HepG2 (cell line): ENCODE measurements at regions not wholly inside any gene's neighbourhood (a gene's known extent, or its start where the extent isn't known, plus 50 kb on each side); places are given as distances from the start of the nearest gene placed in this dataset.

Experiments used
- ATAC-seq: fragments of 200-7000 bp; cut with Tn5 transposase; 3 replicates; pipeline ENCODE4 v1.9.1; 2020; ENCODE audit warnings: mild to moderate bottlenecking, moderate library complexity
- BruUV-seq: library from RNA; stranded (reverse); fragments of 400-500 nt; replicated peaks from 2 replicates; lab custom pipeline; 2021; lab: Mats Ljungman, UMichigan
- CTCF ChIA-PET: fragments of 300-600 bp; formaldehyde crosslinking; extraction: SDS; loops from one replicate; lab custom pipeline; 2021; ENCODE audit warnings: low total read pairs, inconsistent platforms, low intra/inter-chr PET ratio; lab: Yijun Ruan, JAX
- POLR2A ChIA-PET: fragments of 350-600 bp; sonication (Branson Sonifier 250); formaldehyde crosslinking; loops from one replicate; lab custom pipeline; 2020; ENCODE audit warnings: antibody characterized with exemption, inconsistent platforms; lab: Yijun Ruan, JAX
- DNase-seq: peaks from one replicate; pipeline ENCODE4 v3.0.0-alpha.2; 2015; ENCODE audit warnings: low spot score
- FAIRE-seq: peaks from 3 replicates; lab custom pipeline; 2011; peaks lifted over from hg19 to GRCh38; lab: Jason Lieb, UNC
- H2AFZ ChIP-seq: one replicate; pipeline ENCODE4 v1.6.1; 2011; ENCODE audit warnings: low read length, inconsistent platforms
- H3K27ac ChIP-seq: fragments of 300-600 bp; 3 replicates; pipeline ENCODE4 v1.8.0; 2011; ENCODE audit warnings: mixed run types, mild to moderate bottlenecking, mixed read lengths, low read length, inconsistent platforms; ENCODE audit not compliant: insufficient read depth; ENCODE audit errors: extremely low read length
- H3K27me3 ChIP-seq, 2 experiments: fragments of 200-600 bp in 1 of 2; 2 replicates in 1 of 2; 3 replicates in 1 of 2; pipeline versions ENCODE4 v1.6.0 to v1.8.0; 2011; ENCODE audit warnings: low read length in 2 of 2, mild to moderate bottlenecking in 2 of 2, moderate library complexity in 2 of 2, inconsistent platforms in 1 of 2; ENCODE audit not compliant: insufficient read depth in 2 of 2, control insufficient read depth in 1 of 2
- H3K36me3 ChIP-seq, 2 experiments: fragments of 200-600 bp in 1 of 2; replicated peaks in 1 of 2; 2 replicates in 1 of 2; 3 replicates in 1 of 2; pipeline versions ENCODE4 v1.5.1 to v1.8.0; 2011; ENCODE audit warnings: low read length in 2 of 2, inconsistent platforms in 1 of 2; ENCODE audit not compliant: insufficient read depth in 2 of 2, control insufficient read depth in 1 of 2
- H3K4me1 ChIP-seq: 2 replicates; pipeline ENCODE4 v1.5.1; 2012; ENCODE audit warnings: low read length, inconsistent platforms; ENCODE audit not compliant: insufficient read depth
- H3K4me2 ChIP-seq: 2 replicates; pipeline ENCODE4 v1.6.0; 2011; ENCODE audit warnings: low read depth, low read length, inconsistent platforms
- H3K4me3 ChIP-seq, 3 experiments: fragments of 200-600 bp in 1 of 3; sonication (generic), shearing (Covaris generic) in 1 of 3; replicated peaks in 1 of 3; 2 replicates each; pipeline ENCODE4 v1.5.1; 2011 to 2016; ENCODE audit warnings: low read length in 3 of 3, inconsistent platforms in 2 of 3, low read depth in 2 of 3, mild to moderate bottlenecking in 2 of 3, control low read depth in 1 of 3, mixed read lengths in 1 of 3; ENCODE audit not compliant: insufficient read depth in 1 of 3
- H3K79me2 ChIP-seq: one replicate; pipeline ENCODE4 v1.6.1; 2011; ENCODE audit warnings: low read length, inconsistent platforms; ENCODE audit not compliant: insufficient read depth
- H3K9ac ChIP-seq: 2 replicates; pipeline ENCODE4 v1.6.0; 2011; ENCODE audit warnings: mild to moderate bottlenecking, low read depth, low read length, inconsistent platforms; ENCODE audit not compliant: insufficient read depth
- H3K9me3 ChIP-seq: 2 replicates; pipeline ENCODE4 v1.5.1; 2012; ENCODE audit warnings: mild to moderate bottlenecking, low read length
- H4K20me1 ChIP-seq: 2 replicates; pipeline ENCODE4 v1.6.0; 2011; ENCODE audit warnings: inconsistent platforms, mild to moderate bottlenecking, low read length, moderate library complexity; ENCODE audit not compliant: insufficient read depth
- CREB3 ChIP-seq: sonication (generic); formaldehyde crosslinking; IDR thresholded peaks from 2 replicates; pipeline ENCODE4 v1.5.0; 2020; ENCODE audit warnings: missing genetic modification reagents
- MBNL3 ChIP-seq: fragments of 250-450 bp; sonication (Bioruptor Pico); conservative IDR thresholded peaks from 2 replicates; pipeline ENCODE4 v1.8.0; 2022; ENCODE audit warnings: mild to moderate bottlenecking, inconsistent platforms
- MLLT10 ChIP-seq: sonication (generic); formaldehyde crosslinking; IDR thresholded peaks from 2 replicates; pipeline ENCODE4 v1.4.0; 2020; ENCODE audit warnings: missing genetic modification reagents
- MXD4 ChIP-seq: IDR thresholded peaks from 2 replicates; pipeline ENCODE4 v1.6.1; 2016; ENCODE audit warnings: mild to moderate bottlenecking, missing biosample characterization, missing genetic modification reagents
- POLR2G ChIP-seq: fragments of 200-400 bp; formaldehyde crosslinking; IDR thresholded peaks from 2 replicates; pipeline ENCODE4 v1.6.1; 2018; ENCODE audit warnings: mild to moderate bottlenecking, low read depth, low read length, moderate library complexity
- ZNF326 ChIP-seq: sonication (generic); formaldehyde crosslinking; IDR thresholded peaks from 2 replicates; pipeline ENCODE4 v1.4.0; 2020; ENCODE audit warnings: missing genetic modification reagents, borderline replicate concordance
- ZNF609 ChIP-seq: sonication (generic); formaldehyde crosslinking; IDR thresholded peaks from 2 replicates; pipeline ENCODE4 v1.4.0; 2020; ENCODE audit warnings: mild to moderate bottlenecking, missing genetic modification reagents, borderline replicate concordance
- ZNF652 ChIP-seq: IDR thresholded peaks from 2 replicates; pipeline ENCODE4 v1.6.1; 2016; ENCODE audit warnings: low read depth, borderline replicate concordance
- ZSCAN9 ChIP-seq: IDR thresholded peaks from 2 replicates; pipeline ENCODE4 v1.6.1; 2016; ENCODE audit warnings: borderline replicate concordance
- WGBS: methylation state at CpG from one replicate; pipeline ENCODE4 v1.1.6; 2017; ENCODE audit warnings: low lambda C conversion rate; 5-methylcytosine and 5-hydroxymethylcytosine counted together
- in situ Hi-C: cut with HindIII; loops from 2 replicates; pipeline ENCODE4 v1.10.0; 2017; ENCODE audit warnings: low pct_unique_long_range_greater_than_20kb; ENCODE audit not compliant: extremely low pct_ligation_motif_present
- intact Hi-C: fragments of 100-400 bp; cut with micrococcal nuclease; formaldehyde crosslinking; loops from one replicate; pipeline ENCODE4 v1.10.0; 2022; ENCODE audit not compliant: unreplicated experiment
- TF ChIP-seq, protein P1 (sequence below): sonication (generic); formaldehyde crosslinking; IDR thresholded peaks from 2 replicates; pipeline ENCODE4 v1.4.0; 2020; ENCODE audit warnings: missing genetic modification reagents
- TF ChIP-seq, protein P2 (sequence below): sonication (generic); formaldehyde crosslinking; IDR thresholded peaks from 2 replicates; pipeline ENCODE4 v1.4.0; 2020; ENCODE audit warnings: missing genetic modification reagents
- TF ChIP-seq, protein P3 (sequence below): sonication (generic); formaldehyde crosslinking; conservative IDR thresholded peaks from 2 replicates; pipeline ENCODE4 v1.8.0; 2022; ENCODE audit warnings: low read depth, missing genetic modification reagents
- TF ChIP-seq, protein P4 (sequence below): sonication (generic); formaldehyde crosslinking; IDR thresholded peaks from 2 replicates; pipeline ENCODE4 v1.8.1; 2022; ENCODE audit warnings: mild to moderate bottlenecking, missing genetic modification reagents

DNA sequence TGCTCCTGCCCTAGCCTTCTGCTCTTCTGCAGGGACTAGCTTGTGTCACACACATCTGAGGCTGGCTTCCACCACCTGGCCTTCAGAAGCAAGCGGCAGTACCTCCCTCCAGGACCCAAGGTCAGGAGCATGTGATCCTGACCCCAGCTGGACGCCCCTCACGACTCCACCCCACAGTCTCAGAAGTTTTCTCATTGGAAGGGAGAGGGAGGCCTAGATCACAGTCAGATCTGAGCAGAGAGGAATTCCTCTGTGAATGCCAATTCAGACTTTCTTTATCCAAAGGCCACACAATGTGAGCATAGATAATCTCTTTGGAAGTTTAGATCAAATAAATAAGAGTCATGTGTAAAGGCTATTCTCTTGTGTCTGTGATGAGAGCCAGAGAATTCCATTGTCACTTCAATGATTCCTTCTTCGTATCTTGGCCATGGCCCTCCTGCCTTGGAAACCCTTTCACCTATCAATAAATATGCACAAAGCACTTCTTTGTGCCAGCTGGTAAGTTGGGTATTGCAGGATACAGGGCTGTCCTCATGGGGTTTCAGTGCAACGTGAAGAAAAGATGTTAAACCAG lies 142.9 kb downstream of the SNX19 start:
- CTCF ChIA-PET: no interaction called here
- BruUV-seq: no TSS peak
- TF ChIP-seq, protein P1, sequence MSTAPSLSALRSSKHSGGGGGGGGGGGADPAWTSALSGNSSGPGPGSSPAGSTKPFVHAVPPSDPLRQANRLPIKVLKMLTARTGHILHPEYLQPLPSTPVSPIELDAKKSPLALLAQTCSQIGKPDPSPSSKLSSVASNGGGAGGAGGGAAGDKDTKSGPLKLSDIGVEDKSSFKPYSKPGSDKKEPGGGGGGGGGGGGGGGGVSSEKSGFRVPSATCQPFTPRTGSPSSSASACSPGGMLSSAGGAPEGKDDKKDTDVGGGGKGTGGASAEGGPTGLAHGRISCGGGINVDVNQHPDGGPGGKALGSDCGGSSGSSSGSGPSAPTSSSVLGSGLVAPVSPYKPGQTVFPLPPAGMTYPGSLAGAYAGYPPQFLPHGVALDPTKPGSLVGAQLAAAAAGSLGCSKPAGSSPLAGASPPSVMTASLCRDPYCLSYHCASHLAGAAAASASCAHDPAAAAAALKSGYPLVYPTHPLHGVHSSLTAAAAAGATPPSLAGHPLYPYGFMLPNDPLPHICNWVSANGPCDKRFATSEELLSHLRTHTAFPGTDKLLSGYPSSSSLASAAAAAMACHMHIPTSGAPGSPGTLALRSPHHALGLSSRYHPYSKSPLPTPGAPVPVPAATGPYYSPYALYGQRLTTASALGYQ (CRISPR knock-in tag): no peak
- TF ChIP-seq, protein P2, sequence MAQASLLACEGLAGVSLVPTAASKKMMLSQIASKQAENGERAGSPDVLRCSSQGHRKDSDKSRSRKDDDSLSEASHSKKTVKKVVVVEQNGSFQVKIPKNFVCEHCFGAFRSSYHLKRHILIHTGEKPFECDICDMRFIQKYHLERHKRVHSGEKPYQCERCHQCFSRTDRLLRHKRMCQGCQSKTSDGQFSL (CRISPR knock-in tag): no peak
- TF ChIP-seq MBNL3 (CRISPR knock-in tag) (no peak), CREB3 (CRISPR knock-in tag) (no peak), ZNF609 (CRISPR knock-in tag) (no peak), ZNF326 (no peak), MLLT10 (CRISPR knock-in tag) (no peak), MXD4 (CRISPR knock-in tag) (no peak), POLR2G (no peak), ZNF652 (CRISPR knock-in tag) (no peak), ZSCAN9 (CRISPR knock-in tag) (no peak)
- TF ChIP-seq, protein P3, sequence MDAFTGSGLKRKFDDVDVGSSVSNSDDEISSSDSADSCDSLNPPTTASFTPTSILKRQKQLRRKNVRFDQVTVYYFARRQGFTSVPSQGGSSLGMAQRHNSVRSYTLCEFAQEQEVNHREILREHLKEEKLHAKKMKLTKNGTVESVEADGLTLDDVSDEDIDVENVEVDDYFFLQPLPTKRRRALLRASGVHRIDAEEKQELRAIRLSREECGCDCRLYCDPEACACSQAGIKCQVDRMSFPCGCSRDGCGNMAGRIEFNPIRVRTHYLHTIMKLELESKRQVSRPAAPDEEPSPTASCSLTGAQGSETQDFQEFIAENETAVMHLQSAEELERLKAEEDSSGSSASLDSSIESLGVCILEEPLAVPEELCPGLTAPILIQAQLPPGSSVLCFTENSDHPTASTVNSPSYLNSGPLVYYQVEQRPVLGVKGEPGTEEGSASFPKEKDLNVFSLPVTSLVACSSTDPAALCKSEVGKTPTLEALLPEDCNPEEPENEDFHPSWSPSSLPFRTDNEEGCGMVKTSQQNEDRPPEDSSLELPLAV (CRISPR knock-in tag): no peak
- TF ChIP-seq, protein P4, sequence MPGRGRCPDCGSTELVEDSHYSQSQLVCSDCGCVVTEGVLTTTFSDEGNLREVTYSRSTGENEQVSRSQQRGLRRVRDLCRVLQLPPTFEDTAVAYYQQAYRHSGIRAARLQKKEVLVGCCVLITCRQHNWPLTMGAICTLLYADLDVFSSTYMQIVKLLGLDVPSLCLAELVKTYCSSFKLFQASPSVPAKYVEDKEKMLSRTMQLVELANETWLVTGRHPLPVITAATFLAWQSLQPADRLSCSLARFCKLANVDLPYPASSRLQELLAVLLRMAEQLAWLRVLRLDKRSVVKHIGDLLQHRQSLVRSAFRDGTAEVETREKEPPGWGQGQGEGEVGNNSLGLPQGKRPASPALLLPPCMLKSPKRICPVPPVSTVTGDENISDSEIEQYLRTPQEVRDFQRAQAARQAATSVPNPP: no peak

More for the DNA sequence above, 142.9 kb downstream of the SNX19 start:
- Histone ChIP-seq H3K9ac (no peak overlapping the region), H3K4me3 (no peak overlapping the region), H2AFZ (no peak overlapping the region), H3K27me3 (peaks cover 0 to 14% of the 10 kb centered on the region in 2 experiments; a peak in 1 of 5 replicates), H3K79me2 (no peaks in the 10 kb centered on the region), H3K27ac (no peak overlapping the region), H3K4me1 (no peaks in the 10 kb centered on the region), H4K20me1 (no peaks in the 10 kb centered on the region), H3K9me3 (no peaks in the 10 kb centered on the region), H3K4me2 (no peak overlapping the region), H3K36me3 (no peaks in the 10 kb centered on the region)
- no peak for ATAC-seq
- no peak for DNase-seq
- in situ Hi-C loops (no loop called here), intact Hi-C loops (no loop called here)
- WGBS: 13% methylated on average over 3 of the region's 5 CpGs
- POLR2A ChIA-PET: no interaction called here
- FAIRE-seq: no peak
